HL-60 (cell line): ENCODE measurements at regions not wholly inside any gene's neighbourhood (a gene's known extent, or its start where the extent isn't known, plus 50 kb on each side); places are given as distances from the start of the nearest gene placed in this dataset.

Experiments
- DNase-seq, 2 experiments: peaks; one replicate each; pipeline ENCODE4 v3.0.0-alpha.2; 2010 to 2020; ENCODE audit warnings: low read depth in 1 of 2, low spot score in 1 of 2
- H3K27ac ChIP-seq: fragments of 250-450 bp; sonication (Bioruptor Pico); replicated peaks from 2 replicates; pipeline ENCODE4 v1.5.1; 2020; ENCODE audit warnings: mild to moderate bottlenecking, moderate library complexity
- H3K27me3 ChIP-seq: fragments of 250-450 bp; sonication (Bioruptor Pico); 2 replicates; pipeline ENCODE4 v1.5.1; 2021; ENCODE audit warnings: mild to moderate bottlenecking, moderate library complexity; ENCODE audit not compliant: insufficient read depth, poor library complexity, severe bottlenecking
- H3K4me3 ChIP-seq: replicated peaks from 2 replicates; pipeline ENCODE4 v1.5.1; 2011; ENCODE audit warnings: mild to moderate bottlenecking, control low read depth, low read length; ENCODE audit not compliant: insufficient read depth
- CTCF ChIP-seq: IDR thresholded peaks from one replicate; pipeline ENCODE4 v1.5.1; 2011; ENCODE audit warnings: low read length, control low read depth, inconsistent platforms; ENCODE audit not compliant: insufficient read depth
- GABPA ChIP-seq: IDR thresholded peaks from 2 replicates; pipeline ENCODE4 v1.6.1; 2012; ENCODE audit warnings: low read depth
- POLR2AphosphoS5 ChIP-seq: IDR thresholded peaks from 2 replicates; pipeline ENCODE4 v1.6.1; 2012; ENCODE audit warnings: low read depth
- REST ChIP-seq: IDR thresholded peaks from 2 replicates; pipeline ENCODE4 v1.6.1; 2012; ENCODE audit warnings: low read depth; ENCODE audit not compliant: insufficient replicate concordance
- SPI1 ChIP-seq: IDR thresholded peaks from 2 replicates; pipeline ENCODE4 v1.6.1; 2012; ENCODE audit warnings: low read depth, mild to moderate bottlenecking, borderline replicate concordance

GRCh38 chr1:58206749-58207148 lies 339.8 kb downstream of the OMA1 start:
- Histone ChIP-seq H3K27me3 (no peaks in the 10 kb centered on the region), H3K27ac (no peak overlapping the region), H3K4me3 (no peak overlapping the region)
- TF ChIP-seq POLR2AphosphoS5, result no peak
- no peak for TF ChIP-seq CTCF
- TF ChIP-seq GABPA, result no peak
- TF ChIP-seq REST, result no peak
- no peak for TF ChIP-seq SPI1
- no peak for DNase-seq

- peak in 1 of 2 experiments; percentile 2 for DNase-seq
- no peak for TF ChIP-seq SPI1
- TF ChIP-seq REST, result no peak
- no peak for TF ChIP-seq POLR2AphosphoS5
- no peak for TF ChIP-seq GABPA
- TF ChIP-seq CTCF, result peak; percentile 15
Observed at GRCh38 chr1:58204284-58204683, 342.2 kb downstream of the OMA1 start.

GRCh38 chr1:58201492-58202106 lies 344.9 kb downstream of the OMA1 start:
- no peaks in the 10 kb centered on the region for H3K27me3 ChIP-seq
- TF ChIP-seq CTCF (no peak), REST (no peak), POLR2AphosphoS5 (no peak), SPI1 (no peak), GABPA (no peak)
- H3K4me3 ChIP-seq, result no peak overlapping the region
- no peak overlapping the region for H3K27ac ChIP-seq
- no peak for DNase-seq

More at GRCh38 chr1:58204284-58204683, 342.2 kb downstream of the OMA1 start:
- no peak overlapping the region for H3K27ac ChIP-seq
- H3K27me3 ChIP-seq, result no peaks in the 10 kb centered on the region
- H3K4me3 ChIP-seq, result no peak overlapping the region
